IPS-15b (cell line): ENCODE measurements at regions not wholly inside any gene's neighbourhood (a gene's known extent, or its start where the extent isn't known, plus 50 kb on each side); places are given as distances from the start of the nearest gene placed in this dataset.
A peak's percentile ranks its signal among the peaks of the same experiment; 100 is the strongest.

Experiments used
- H3K27me3 ChIP-seq: one replicate; pipeline ENCODE4 v1.6.1; 2013; ENCODE audit warnings: low read length; ENCODE audit not compliant: control insufficient read depth, insufficient read depth
- H3K36me3 ChIP-seq: one replicate; pipeline ENCODE4 v1.6.1; 2013; ENCODE audit warnings: low read length; ENCODE audit not compliant: control insufficient read depth, insufficient read depth
- H3K4me1 ChIP-seq: one replicate; pipeline ENCODE4 v1.6.1; 2013; ENCODE audit warnings: mild to moderate bottlenecking, low read length; ENCODE audit not compliant: control insufficient read depth, insufficient read depth
- H3K4me3 ChIP-seq: one replicate; pipeline ENCODE4 v1.5.1; 2013; ENCODE audit warnings: low read depth, low read length
- H3K9ac ChIP-seq: one replicate; pipeline ENCODE4 v1.6.1; 2013; ENCODE audit warnings: low read depth, mild to moderate bottlenecking, low read length
- H3K9me3 ChIP-seq: one replicate; pipeline ENCODE4 v1.6.1; 2013; ENCODE audit warnings: mild to moderate bottlenecking, low read length; ENCODE audit not compliant: control insufficient read depth, insufficient read depth

- Histone ChIP-seq H3K27me3 (no peaks in the 10 kb centered on the region), H3K4me3 (no peak overlapping the region)
These were observed 151.3 kb upstream of the TMEM161B start for GRCh38 chr5:88419931-88420330.

GRCh38 chr5:88407341-88407740 is 138.7 kb upstream of the TMEM161B start:
- H3K4me3 ChIP-seq, result no peak overlapping the region
- no peaks in the 10 kb centered on the region for H3K4me1 ChIP-seq
- H3K9me3 ChIP-seq, result no peaks in the 10 kb centered on the region
- no peaks in the 10 kb centered on the region for H3K36me3 ChIP-seq
- H3K27me3 ChIP-seq, result no peaks in the 10 kb centered on the region
- no peak overlapping the region for H3K9ac ChIP-seq

More at GRCh38 chr5:88419931-88420330, 151.3 kb upstream of the TMEM161B start:
- no peaks in the 10 kb centered on the region for H3K9me3 ChIP-seq
- H3K36me3 ChIP-seq, result no peaks in the 10 kb centered on the region
- no peak overlapping the region for H3K9ac ChIP-seq
- no peaks in the 10 kb centered on the region for H3K4me1 ChIP-seq

- no peaks in the 10 kb centered on the region for H3K27me3 ChIP-seq
- H3K9ac ChIP-seq, result no peak overlapping the region
- H3K4me1 ChIP-seq, result no peaks in the 10 kb centered on the region
- no peaks in the 10 kb centered on the region for H3K9me3 ChIP-seq
- no peaks in the 10 kb centered on the region for H3K36me3 ChIP-seq
- no peak overlapping the region for H3K4me3 ChIP-seq
These were observed 137.1 kb upstream of the TMEM161B start for GRCh38 chr5:88405783-88406182.

- H3K27me3 ChIP-seq, result no peaks in the 10 kb centered on the region
- no peaks in the 10 kb centered on the region for H3K4me1 ChIP-seq
- H3K4me3 ChIP-seq, result no peak overlapping the region
- no peaks in the 10 kb centered on the region for H3K36me3 ChIP-seq
- no peaks in the 10 kb centered on the region for H3K9me3 ChIP-seq
- no peak overlapping the region for H3K9ac ChIP-seq
These were observed 135.8 kb upstream of the TMEM161B start for GRCh38 chr5:88404405-88404804.

- no peak overlapping the region for H3K9ac ChIP-seq
- H3K27me3 ChIP-seq, result peaks cover 2% of the 10 kb centered on the region
- no peaks in the 10 kb centered on the region for H3K9me3 ChIP-seq
- H3K4me3 ChIP-seq, result no peak overlapping the region
- H3K36me3 ChIP-seq, result no peaks in the 10 kb centered on the region
- peaks cover 7% of the 10 kb centered on the region for H3K4me1 ChIP-seq
These were observed 133.0 kb upstream of the TMEM161B start for GRCh38 chr5:88401686-88402085.

GRCh38 chr5:88401228-88401627 is 132.6 kb upstream of the TMEM161B start:
- H3K9me3 ChIP-seq, result no peaks in the 10 kb centered on the region
- H3K4me1 ChIP-seq, result peaks cover 11% of the 10 kb centered on the region
- no peak overlapping the region for H3K4me3 ChIP-seq
- no peaks in the 10 kb centered on the region for H3K36me3 ChIP-seq
- H3K9ac ChIP-seq, result no peak overlapping the region
- peaks cover 6% of the 10 kb centered on the region for H3K27me3 ChIP-seq

- no peak overlapping the region for H3K4me3 ChIP-seq
- H3K4me1 ChIP-seq, result peaks cover 21% of the 10 kb centered on the region
- H3K27me3 ChIP-seq, result peaks cover 6% of the 10 kb centered on the region
- H3K9ac ChIP-seq, result no peak overlapping the region
- no peaks in the 10 kb centered on the region for H3K36me3 ChIP-seq
- no peaks in the 10 kb centered on the region for H3K9me3 ChIP-seq
These were observed 130.9 kb upstream of the TMEM161B start for GRCh38 chr5:88399561-88399960.

- H3K36me3 ChIP-seq, result no peaks in the 10 kb centered on the region
- H3K4me1 ChIP-seq, result peaks cover 30% of the 10 kb centered on the region
- no peak overlapping the region for H3K4me3 ChIP-seq
- no peak overlapping the region for H3K9ac ChIP-seq
- H3K27me3 ChIP-seq, result peaks cover 6% of the 10 kb centered on the region
- no peaks in the 10 kb centered on the region for H3K9me3 ChIP-seq
These were observed 129.7 kb upstream of the TMEM161B start for GRCh38 chr5:88398316-88398715.

- H3K36me3 ChIP-seq, result no peaks in the 10 kb centered on the region
- peaks cover 6% of the 10 kb centered on the region for H3K27me3 ChIP-seq
- H3K9me3 ChIP-seq, result no peaks in the 10 kb centered on the region
- H3K4me1 ChIP-seq, result peaks cover 30% of the 10 kb centered on the region
- no peak overlapping the region for H3K9ac ChIP-seq
- peak overlapping the region; percentile 47 for H3K4me3 ChIP-seq
These were observed 128.2 kb upstream of the TMEM161B start for GRCh38 chr5:88396751-88397281.

- H3K4me3 ChIP-seq, result no peak overlapping the region
- H3K27me3 ChIP-seq, result peaks cover 6% of the 10 kb centered on the region
- H3K9ac ChIP-seq, result no peak overlapping the region
- no peaks in the 10 kb centered on the region for H3K36me3 ChIP-seq
- H3K9me3 ChIP-seq, result no peaks in the 10 kb centered on the region
- H3K4me1 ChIP-seq, result peaks cover 33% of the 10 kb centered on the region
These were observed 127.4 kb upstream of the TMEM161B start for GRCh38 chr5:88396000-88396535.

- H3K4me3 ChIP-seq, result no peak overlapping the region
- no peaks in the 10 kb centered on the region for H3K36me3 ChIP-seq
- no peaks in the 10 kb centered on the region for H3K9me3 ChIP-seq
- peaks cover 40% of the 10 kb centered on the region for H3K4me1 ChIP-seq
- H3K9ac ChIP-seq, result no peak overlapping the region
- peaks cover 6% of the 10 kb centered on the region for H3K27me3 ChIP-seq
These were observed 126.6 kb upstream of the TMEM161B start for GRCh38 chr5:88395264-88395663.

- Histone ChIP-seq H3K27me3 (peaks cover 6% of the 10 kb centered on the region), H3K9me3 (no peaks in the 10 kb centered on the region), H3K36me3 (no peaks in the 10 kb centered on the region), H3K4me3 (no peak overlapping the region), H3K9ac (no peak overlapping the region), H3K4me1 (peaks cover 45% of the 10 kb centered on the region)
These were observed 126.0 kb upstream of the TMEM161B start for GRCh38 chr5:88394536-88395175.
